ENCODE measurements at regions not wholly inside any gene's neighbourhood (a gene's known extent, or its start where the extent isn't known, plus 50 kb on each side); places are given as distances from the start of the nearest gene placed in this dataset.

- Histone ChIP-seq H3K4me1 (no peaks in the 10 kb centered on the region), H3K27ac (no peak overlapping the region), H3K36me3 (replicated peaks in 1 of 2; ENCODE audit: insufficient read depth in 1 of 2, low read depth in 2 of 2) (no peaks in the 10 kb centered on the region), H3K4me3 (no peak overlapping the region), H3K27me3 (no peaks in the 10 kb centered on the region), H3K9me3 (peaks cover 0 to 4% (median 0%) of the 10 kb centered on the region in 3 donors)
- no peak for TF ChIP-seq CTCF (IDR thresholded peaks at IDR 0.05)
- no peak for TF ChIP-seq POLR2A (IDR thresholded peaks at IDR 0.05)
- ATAC-seq (no peak), DNase-seq (no peak)
- intact Hi-C loops (cut with DNase I) = no loop called here
Measured at GRCh38 chr3:178900029-178900646, 171.5 kb downstream of the ZMAT3 start.

- Histone ChIP-seq H3K4me3 (no peak overlapping the region), H3K36me3 (replicated peaks in 1 of 2; ENCODE audit: insufficient read depth in 1 of 2, low read depth in 2 of 2) (no peaks in the 10 kb centered on the region), H3K27ac (no peak overlapping the region), H3K27me3 (no peaks in the 10 kb centered on the region), H3K4me1 (no peaks in the 10 kb centered on the region), H3K9me3 (no peaks in the 10 kb centered on the region)
- ATAC-seq = no peak
- DNase-seq = no peak
- TF ChIP-seq CTCF (IDR thresholded peaks at IDR 0.05) (no peak), POLR2A (IDR thresholded peaks at IDR 0.05) (no peak)
- 57 to 59% methylated on average over 4 of the region's 4 CpGs for WGBS, 2 donors
- intact Hi-C loops (cut with DNase I) = no loop called here
Measured at GRCh38 chr3:178895178-178895789, 176.3 kb downstream of the ZMAT3 start.
